B cell (primary cell): ENCODE measurements at regions not wholly inside any gene's neighbourhood (a gene's known extent, or its start where the extent isn't known, plus 50 kb on each side); places are given as distances from the start of the nearest gene placed in this dataset.

Experiments
- ATAC-seq: fragments of 200-7000 bp; cut with Tn5 transposase; one replicate; pipeline ENCODE4 v1.10.0; 2021; ENCODE audit warnings: low read depth, mild to moderate bottlenecking, moderate number of reproducible peaks, moderate library complexity
- CTCF ChIA-PET: fragments of 350-600 bp; sonication (Branson Sonifier 250); formaldehyde crosslinking; loops from one replicate; lab custom pipeline; 2021; ENCODE audit warnings: antibody characterized with exemption, inconsistent platforms; lab: Charles Lee
- POLR2A ChIA-PET: fragments of 350-600 bp; sonication (Branson Sonifier 250); formaldehyde crosslinking; loops from one replicate; lab custom pipeline; 2021; ENCODE audit warnings: antibody characterized with exemption; lab: Charles Lee
- DNase-seq: peaks from one replicate; pipeline ENCODE4 v3.0.0; 2013
- H2AFZ ChIP-seq: 2 replicates; pipeline ENCODE4 v1.6.1; 2012; ENCODE audit warnings: mild to moderate bottlenecking, low read depth, low read length; ENCODE audit not compliant: insufficient read depth, poor library complexity, severe bottlenecking
- H3K27ac ChIP-seq, 2 donors: 1 replicate in 1 of 2; 2 replicates in 1 of 2; pipeline ENCODE4 v1.5.1; 2012 to 2013; ENCODE audit warnings: low read length in 2 of 2, mild to moderate bottlenecking in 2 of 2, moderate library complexity in 1 of 2
- H3K27me3 ChIP-seq, 4 experiments: fragments of 200-600 bp in 1 of 4; sonication (generic) in 1 of 4; replicated peaks in 1 of 4; 1 replicate in 2 of 4; 2 replicates in 2 of 4; pipeline versions ENCODE4 v1.6.1 to v1.7.0; 2013 to 2016; ENCODE audit warnings: low read length in 3 of 4, mild to moderate bottlenecking in 2 of 4, mixed read lengths in 1 of 4, moderate library complexity in 1 of 4; ENCODE audit not compliant: insufficient read depth in 4 of 4, control insufficient read depth in 3 of 4; ENCODE audit errors: control extremely low read depth in 1 of 4
- H3K36me3 ChIP-seq, 2 experiments: replicated peaks in 1 of 2; 1 replicate in 1 of 2; 2 replicates in 1 of 2; pipeline versions ENCODE4 v1.6.1 to v1.7.1; 2013; ENCODE audit warnings: low read length in 1 of 2; ENCODE audit not compliant: insufficient read depth in 2 of 2, control insufficient read depth in 1 of 2; ENCODE audit errors: control extremely low read depth in 1 of 2, extremely low read depth in 1 of 2
- H3K4me1 ChIP-seq, 2 donors: fragments of 200-600 bp in 1 of 2; sonication (generic) in 1 of 2; 1 replicate in 1 of 2; 2 replicates in 1 of 2; pipeline versions ENCODE4 v1.5.1 to v1.6.1; 2013 to 2017; ENCODE audit warnings: low read length in 2 of 2; ENCODE audit not compliant: control insufficient read depth in 2 of 2, insufficient read depth in 2 of 2
- H3K4me2 ChIP-seq: replicated peaks from 2 replicates; pipeline ENCODE3; 2012; ENCODE audit warnings: mild to moderate bottlenecking, low read depth, low read length; ENCODE audit not compliant: poor library complexity, severe bottlenecking
- H3K4me3 ChIP-seq, 5 experiments: fragments of 200-600 bp in 1 of 5; sonication (generic) in 1 of 5; 1 replicate in 3 of 5; 2 replicates in 2 of 5; pipeline versions ENCODE4 v1.5.1 to v1.7.0; 2011 to 2016; ENCODE audit warnings: low read length in 4 of 5, mild to moderate bottlenecking in 4 of 5, low read depth in 2 of 5, control low read depth in 1 of 5, moderate library complexity in 1 of 5; ENCODE audit not compliant: insufficient read depth in 1 of 5; ENCODE audit errors: control extremely low read depth in 1 of 5, extremely low read depth in 1 of 5
- H3K79me2 ChIP-seq: fragments of 200-600 bp; sonication (generic); one replicate; pipeline ENCODE4 v1.6.0; 2016; ENCODE audit warnings: low read length; ENCODE audit not compliant: control insufficient read depth, insufficient read depth
- H3K9ac ChIP-seq: fragments of 200-600 bp; sonication (generic); 2 replicates; pipeline ENCODE4 v1.6.1; 2017; ENCODE audit warnings: mild to moderate bottlenecking, low read length, moderate library complexity
- H3K9me3 ChIP-seq, 3 donors: one replicate each; pipeline versions ENCODE4 v1.6.1 to v1.7.1; 2013; ENCODE audit warnings: low read length in 2 of 3; ENCODE audit not compliant: control insufficient read depth in 2 of 3, insufficient read depth in 1 of 3; ENCODE audit errors: control extremely low read depth in 1 of 3
- H4K20me1 ChIP-seq: 2 replicates; pipeline ENCODE4 v1.6.0; 2012; ENCODE audit warnings: mild to moderate bottlenecking, low read length; ENCODE audit not compliant: insufficient read depth, control insufficient read depth, poor library complexity, severe bottlenecking
- H3K27ac Mint-ChIP-seq: one replicate; pipeline ENCODE4 v1.8.0; 2021; ENCODE audit warnings: mixed read lengths
- H3K27me3 Mint-ChIP-seq: one replicate; pipeline ENCODE4 v1.8.0; 2021; ENCODE audit warnings: mixed read lengths
- H3K4me1 Mint-ChIP-seq: one replicate; pipeline ENCODE4 v1.8.0; 2021; ENCODE audit warnings: mixed read lengths
- H3K4me3 Mint-ChIP-seq: one replicate; pipeline ENCODE4 v1.8.0; 2021; ENCODE audit warnings: mixed read lengths
- H3K9me3 Mint-ChIP-seq: one replicate; pipeline ENCODE4 v1.8.0; 2022; ENCODE audit warnings: mixed read lengths; ENCODE audit not compliant: insufficient read depth
- CTCF ChIP-seq: fragments of 200-600 bp; IDR thresholded peaks from one replicate; pipeline ENCODE4 v1.8.0; 2022; ENCODE audit warnings: antibody characterized with exemption, mild to moderate bottlenecking
- EZH2 ChIP-seq: IDR thresholded peaks from 2 replicates; pipeline ENCODE4 v1.6.1; 2012; ENCODE audit warnings: borderline replicate concordance, low read depth, mild to moderate bottlenecking, moderate library complexity, low read length; ENCODE audit not compliant: insufficient read depth, poor library complexity, severe bottlenecking
- WGBS: methylation state at CpG from one replicate; pipeline ENCODE4 v1.1.5; 2013; ENCODE audit warnings: missing lambda C conversion rate; ENCODE audit not compliant: insufficient coverage; 5-methylcytosine and 5-hydroxymethylcytosine counted together
- intact Hi-C: fragments of 100-400 bp; cut with micrococcal nuclease; formaldehyde crosslinking; loops from one replicate; pipeline ENCODE4 v1.10.0; 2022

GRCh38 chr9:38259519-38260218, 132.8 kb upstream of the ALDH1B1 start:
- peaks cover 0 to 2% (median 0%) of the 10 kb centered on the region in 4 experiments for H3K27me3 ChIP-seq
- H3K4me1 ChIP-seq, result no peaks in the 10 kb centered on the region
- ATAC-seq (no peak), DNase-seq (no peak)
- Mint-ChIP-seq H3K27me3 (peaks cover 29% of the 10 kb centered on the region), H3K9me3 (peaks cover 12% of the 10 kb centered on the region), H3K27ac (no peak overlapping the region), H3K4me1 (no peaks in the 10 kb centered on the region), H3K4me3 (no peak overlapping the region)
- H2AFZ ChIP-seq, result no peak overlapping the region
- CTCF ChIA-PET, result no interaction called here
- H3K79me2 ChIP-seq, result no peaks in the 10 kb centered on the region
- H3K4me2 ChIP-seq, result no peak overlapping the region
- no peak overlapping the region for H3K4me3 ChIP-seq
- no peak for TF ChIP-seq EZH2
- TF ChIP-seq CTCF, result no peak
- H3K9ac ChIP-seq, result no peak overlapping the region
- POLR2A ChIA-PET, result no interaction called here
- no peak overlapping the region for H3K27ac ChIP-seq
- no peaks in the 10 kb centered on the region for H3K36me3 ChIP-seq
- 93% methylated on average over 2 of the region's 8 CpGs for WGBS
- intact Hi-C loops, result no loop called here
- H4K20me1 ChIP-seq, result no peaks in the 10 kb centered on the region
- H3K9me3 ChIP-seq, result peaks cover 0 to 3% (median 0%) of the 10 kb centered on the region in 3 donors

- Histone ChIP-seq H3K4me1 (no peaks in the 10 kb centered on the region), H3K27ac (no peak overlapping the region), H4K20me1 (no peaks in the 10 kb centered on the region), H3K79me2 (no peaks in the 10 kb centered on the region), H3K36me3 (no peaks in the 10 kb centered on the region), H3K27me3 (peaks cover 0 to 2% (median 0%) of the 10 kb centered on the region in 4 experiments), H2AFZ (no peak overlapping the region), H3K9me3 (peaks cover 0 to 3% (median 0%) of the 10 kb centered on the region in 3 donors), H3K9ac (no peak overlapping the region), H3K4me3 (no peak overlapping the region), H3K4me2 (no peak overlapping the region)
- ATAC-seq (no peak), DNase-seq (no peak)
- Mint-ChIP-seq H3K27ac (no peak overlapping the region), H3K27me3 (peaks cover 29% of the 10 kb centered on the region), H3K9me3 (peaks cover 9% of the 10 kb centered on the region), H3K4me1 (no peaks in the 10 kb centered on the region), H3K4me3 (no peak overlapping the region)
- ChIA-PET POLR2A (no interaction called here), CTCF (no interaction called here)
- 87% methylated on average over 2 of the region's 2 CpGs for WGBS
- no peak for TF ChIP-seq CTCF
- no peak for TF ChIP-seq EZH2
- intact Hi-C loops, result no loop called here
These were observed 133.4 kb upstream of the ALDH1B1 start for GRCh38 chr9:38259056-38259455.
